ENCODE measurements at regions not wholly inside any gene's neighbourhood (a gene's known extent, or its start where the extent isn't known, plus 50 kb on each side); places are given as distances from the start of the nearest gene placed in this dataset.
"Not testable (repeated sequence)": the region's sequence is repeated elsewhere in the genome, so short reads cannot be mapped to it uniquely, and the experiment has no call there.

GRCh38 chr5:8840746-8841145 lies 705.1 kb downstream of the SEMA5A start:
- H3K27me3 Mint-ChIP-seq; H3K9me3 Mint-ChIP-seq (ENCODE audit: low read depth); H3K4me3 Mint-ChIP-seq; H3K27ac Mint-ChIP-seq; H3K4me1 Mint-ChIP-seq (ENCODE audit: low read depth); H3K36me3 Mint-ChIP-seq: not testable (repeated sequence)

- no peak overlapping the region for H3K27ac Mint-ChIP-seq
- H3K27me3 Mint-ChIP-seq, result no peaks in the 10 kb centered on the region
- H3K4me3 Mint-ChIP-seq, result no peak overlapping the region
- no peaks in the 10 kb centered on the region for H3K9me3 Mint-ChIP-seq (ENCODE audit: low read depth)
- H3K4me1 Mint-ChIP-seq (ENCODE audit: low read depth), result no peaks in the 10 kb centered on the region
- H3K36me3 Mint-ChIP-seq, result no peaks in the 10 kb centered on the region
These were observed 702.8 kb downstream of the SEMA5A start for GRCh38 chr5:8842971-8843551.

- no peaks in the 10 kb centered on the region for H3K27me3 Mint-ChIP-seq
- no peak overlapping the region for H3K4me3 Mint-ChIP-seq
- H3K27ac Mint-ChIP-seq, result no peak overlapping the region
- no peaks in the 10 kb centered on the region for H3K4me1 Mint-ChIP-seq (ENCODE audit: low read depth)
- no peaks in the 10 kb centered on the region for H3K9me3 Mint-ChIP-seq (ENCODE audit: low read depth)
- H3K36me3 Mint-ChIP-seq, result no peaks in the 10 kb centered on the region
These were observed 702.1 kb downstream of the SEMA5A start for GRCh38 chr5:8843771-8844170.

- H3K27ac Mint-ChIP-seq, result no peak overlapping the region
- no peaks in the 10 kb centered on the region for H3K9me3 Mint-ChIP-seq (ENCODE audit: low read depth)
- no peaks in the 10 kb centered on the region for H3K27me3 Mint-ChIP-seq
- H3K36me3 Mint-ChIP-seq, result no peaks in the 10 kb centered on the region
- H3K4me3 Mint-ChIP-seq, result no peak overlapping the region
- no peaks in the 10 kb centered on the region for H3K4me1 Mint-ChIP-seq (ENCODE audit: low read depth)
These were observed 701.7 kb downstream of the SEMA5A start for GRCh38 chr5:8844206-8844605.

GRCh38 chr5:8844847-8845246 lies 701.0 kb downstream of the SEMA5A start:
- Mint-ChIP-seq H3K9me3 (ENCODE audit: low read depth) (no peaks in the 10 kb centered on the region), H3K4me1 (ENCODE audit: low read depth) (no peaks in the 10 kb centered on the region), H3K36me3 (no peaks in the 10 kb centered on the region)

GRCh38 chr5:8845296-8845695 lies 700.6 kb downstream of the SEMA5A start:
- Mint-ChIP-seq H3K9me3 (ENCODE audit: low read depth) (no peaks in the 10 kb centered on the region), H3K27me3 (no peaks in the 10 kb centered on the region), H3K27ac (no peak overlapping the region), H3K36me3 (no peaks in the 10 kb centered on the region), H3K4me1 (ENCODE audit: low read depth) (no peaks in the 10 kb centered on the region), H3K4me3 (no peak overlapping the region)

More at GRCh38 chr5:8844847-8845246, 701.0 kb downstream of the SEMA5A start:
- no peak overlapping the region for H3K4me3 Mint-ChIP-seq
- H3K27ac Mint-ChIP-seq, result no peak overlapping the region
- H3K27me3 Mint-ChIP-seq, result no peaks in the 10 kb centered on the region

GRCh38 chr5:8848366-8848765 lies 697.5 kb downstream of the SEMA5A start:
- H3K27me3 Mint-ChIP-seq, result no peaks in the 10 kb centered on the region
- H3K4me3 Mint-ChIP-seq, result no peak overlapping the region
- no peak overlapping the region for H3K27ac Mint-ChIP-seq
- no peaks in the 10 kb centered on the region for H3K4me1 Mint-ChIP-seq (ENCODE audit: low read depth)
- no peaks in the 10 kb centered on the region for H3K36me3 Mint-ChIP-seq
- H3K9me3 Mint-ChIP-seq (ENCODE audit: low read depth), result peaks cover 6% of the 10 kb centered on the region

GRCh38 chr5:8848997-8849594 lies 696.8 kb downstream of the SEMA5A start:
- no peaks in the 10 kb centered on the region for H3K36me3 Mint-ChIP-seq
- H3K4me1 Mint-ChIP-seq (ENCODE audit: low read depth), result no peaks in the 10 kb centered on the region
- H3K9me3 Mint-ChIP-seq (ENCODE audit: low read depth), result peaks cover 6% of the 10 kb centered on the region
- H3K27ac Mint-ChIP-seq, result no peak overlapping the region
- no peak overlapping the region for H3K4me3 Mint-ChIP-seq
- no peaks in the 10 kb centered on the region for H3K27me3 Mint-ChIP-seq

GRCh38 chr5:8851101-8851500 lies 694.8 kb downstream of the SEMA5A start:
- Mint-ChIP-seq H3K27me3 (no peaks in the 10 kb centered on the region), H3K4me1 (ENCODE audit: low read depth) (no peaks in the 10 kb centered on the region), H3K36me3 (no peaks in the 10 kb centered on the region), H3K9me3 (ENCODE audit: low read depth) (peaks cover 8% of the 10 kb centered on the region), H3K27ac (no peak overlapping the region), H3K4me3 (no peak overlapping the region)

- Mint-ChIP-seq H3K9me3 (ENCODE audit: low read depth) (peaks cover 10% of the 10 kb centered on the region), H3K4me1 (ENCODE audit: low read depth) (no peaks in the 10 kb centered on the region), H3K36me3 (no peaks in the 10 kb centered on the region)
These were observed 688.8 kb downstream of the SEMA5A start for GRCh38 chr5:8857051-8857450.

GRCh38 chr5:8861764-8862163 lies 684.1 kb downstream of the SEMA5A start:
- Mint-ChIP-seq H3K4me1 (ENCODE audit: low read depth) (no peaks in the 10 kb centered on the region), H3K4me3 (no peak overlapping the region), H3K27ac (no peak overlapping the region)

More at GRCh38 chr5:8857051-8857450, 688.8 kb downstream of the SEMA5A start:
- Mint-ChIP-seq H3K4me3 (no peak overlapping the region), H3K27me3 (no peaks in the 10 kb centered on the region), H3K27ac (no peak overlapping the region)

GRCh38 chr5:8864053-8864452 lies 681.8 kb downstream of the SEMA5A start:
- Mint-ChIP-seq H3K9me3 (ENCODE audit: low read depth) (no peaks in the 10 kb centered on the region), H3K27ac (no peak overlapping the region), H3K36me3 (no peaks in the 10 kb centered on the region), H3K4me3 (no peak overlapping the region), H3K27me3 (no peaks in the 10 kb centered on the region), H3K4me1 (ENCODE audit: low read depth) (no peaks in the 10 kb centered on the region)

More at GRCh38 chr5:8861764-8862163, 684.1 kb downstream of the SEMA5A start:
- Mint-ChIP-seq H3K36me3 (no peaks in the 10 kb centered on the region), H3K9me3 (ENCODE audit: low read depth) (no peaks in the 10 kb centered on the region), H3K27me3 (no peaks in the 10 kb centered on the region)

- no peak overlapping the region for H3K27ac Mint-ChIP-seq
- no peaks in the 10 kb centered on the region for H3K27me3 Mint-ChIP-seq
- no peaks in the 10 kb centered on the region for H3K9me3 Mint-ChIP-seq (ENCODE audit: low read depth)
- no peaks in the 10 kb centered on the region for H3K4me1 Mint-ChIP-seq (ENCODE audit: low read depth)
- no peaks in the 10 kb centered on the region for H3K36me3 Mint-ChIP-seq
- H3K4me3 Mint-ChIP-seq, result no peak overlapping the region
These were observed 680.6 kb downstream of the SEMA5A start for GRCh38 chr5:8865266-8865665.

GRCh38 chr5:8865686-8866374 lies 680.0 kb downstream of the SEMA5A start:
- Mint-ChIP-seq H3K4me3 (no peak overlapping the region), H3K27me3 (no peaks in the 10 kb centered on the region), H3K36me3 (no peaks in the 10 kb centered on the region), H3K9me3 (ENCODE audit: low read depth) (no peaks in the 10 kb centered on the region), H3K4me1 (ENCODE audit: low read depth) (no peaks in the 10 kb centered on the region), H3K27ac (no peak overlapping the region)

- Mint-ChIP-seq H3K27me3 (no peaks in the 10 kb centered on the region), H3K4me1 (ENCODE audit: low read depth) (no peaks in the 10 kb centered on the region), H3K36me3 (no peaks in the 10 kb centered on the region), H3K27ac (no peak overlapping the region), H3K4me3 (no peak overlapping the region), H3K9me3 (ENCODE audit: low read depth) (no peaks in the 10 kb centered on the region)
These were observed 677.6 kb downstream of the SEMA5A start for GRCh38 chr5:8868283-8868682.

GRCh38 chr5:8869932-8870331 lies 675.9 kb downstream of the SEMA5A start:
- no peak overlapping the region for H3K4me3 Mint-ChIP-seq
- no peaks in the 10 kb centered on the region for H3K27me3 Mint-ChIP-seq
- no peak overlapping the region for H3K27ac Mint-ChIP-seq
- H3K9me3 Mint-ChIP-seq (ENCODE audit: low read depth), result no peaks in the 10 kb centered on the region
- H3K4me1 Mint-ChIP-seq (ENCODE audit: low read depth), result no peaks in the 10 kb centered on the region
- no peaks in the 10 kb centered on the region for H3K36me3 Mint-ChIP-seq

Measured in activated naive CD8-positive, alpha-beta T cell (primary cell).